Panc1 (cell line): ENCODE measurements at regions not wholly inside any gene's neighbourhood (a gene's known extent, or its start where the extent isn't known, plus 50 kb on each side); places are given as distances from the start of the nearest gene placed in this dataset.

ENCODE experiments used
- ATAC-seq: fragments of 200-7000 bp; cut with Tn5 transposase; 2 replicates; pipeline ENCODE4 v1.9.1; 2020; ENCODE audit warnings: mild to moderate bottlenecking, moderate library complexity
- BruUV-seq: library from RNA; stranded (reverse); fragments of 400-500 nt; replicated peaks from 2 replicates; lab custom pipeline; 2021; lab: Mats Ljungman, UMichigan
- CTCF ChIA-PET: fragments of 300-600 bp; sonication (Branson Sonifier 250); formaldehyde crosslinking; loops from one replicate; lab custom pipeline; 2022; ENCODE audit warnings: antibody characterized with exemption; lab: Charles Lee
- POLR2A ChIA-PET: fragments of 300-600 bp; sonication (Branson Sonifier 250); formaldehyde crosslinking; loops from one replicate; lab custom pipeline; 2022; ENCODE audit warnings: antibody characterized with exemption; lab: Charles Lee
- DNase-seq: peaks from one replicate; pipeline ENCODE4 v3.0.0-alpha.2; 2010; ENCODE audit warnings: low read depth, low spot score
- H3K27ac ChIP-seq: 2 replicates; pipeline ENCODE4 v1.5.1; 2011; ENCODE audit warnings: mild to moderate bottlenecking, low read length, inconsistent platforms
- H3K27me3 ChIP-seq: fragments of 200-500 bp; sonication (Bioruptor generic); 2 replicates; pipeline ENCODE4 v1.6.0; 2014; ENCODE audit warnings: low read length, inconsistent platforms; ENCODE audit not compliant: control insufficient read depth, insufficient read depth
- H3K36me3 ChIP-seq: fragments of 200-500 bp; sonication (Bioruptor generic); 2 replicates; pipeline ENCODE4 v1.5.1; 2014; ENCODE audit warnings: inconsistent platforms, mild to moderate bottlenecking, low read length, moderate library complexity; ENCODE audit not compliant: control insufficient read depth, insufficient read depth
- H3K4me1 ChIP-seq: 2 replicates; pipeline ENCODE4 v1.5.1; 2011; ENCODE audit warnings: inconsistent platforms, mild to moderate bottlenecking, low read length, moderate library complexity; ENCODE audit not compliant: control insufficient read depth, insufficient read depth
- H3K4me3 ChIP-seq, 2 experiments: 2 replicates each; pipeline ENCODE4 v1.5.1; 2011 to 2012; ENCODE audit warnings: low read depth in 2 of 2, low read length in 2 of 2, mild to moderate bottlenecking in 2 of 2, inconsistent platforms in 1 of 2, moderate library complexity in 1 of 2
- H3K9me3 ChIP-seq: fragments of 200-500 bp; sonication (Bioruptor generic); 2 replicates; pipeline ENCODE4 v1.5.1; 2014; ENCODE audit warnings: low read depth, mild to moderate bottlenecking, inconsistent platforms, low read length, moderate library complexity; ENCODE audit not compliant: control insufficient read depth, insufficient read depth
- CTCF ChIP-seq: fragments of 450-650 bp; IDR thresholded peaks from 2 replicates; pipeline ENCODE4 v1.5.1; 2017; ENCODE audit warnings: mild to moderate bottlenecking
- POLR2AphosphoS5 ChIP-seq: IDR thresholded peaks from 2 replicates; pipeline ENCODE4 v1.6.1; 2012; ENCODE audit warnings: mild to moderate bottlenecking, low read depth, low read length, moderate library complexity
- REST ChIP-seq, 2 experiments: IDR thresholded peaks; 2 replicates each; pipeline ENCODE4 v1.6.1; 2011 to 2012; ENCODE audit warnings: low read depth in 2 of 2, control low read depth in 1 of 2, low read length in 1 of 2, mild to moderate bottlenecking in 1 of 2, moderate library complexity in 1 of 2; ENCODE audit not compliant: insufficient read depth in 1 of 2
- SIN3A ChIP-seq: IDR thresholded peaks from 2 replicates; pipeline ENCODE4 v1.6.1; 2012; ENCODE audit warnings: low read depth, mild to moderate bottlenecking, low read length, moderate library complexity, borderline replicate concordance; ENCODE audit not compliant: insufficient read depth
- TCF7L2 ChIP-seq: IDR thresholded peaks from 2 replicates; pipeline ENCODE4 v1.6.1; 2011; ENCODE audit warnings: mild to moderate bottlenecking, low read depth, low read length, inconsistent platforms
- in situ Hi-C: cut with HindIII; loops from 2 replicates; pipeline ENCODE4 v1.10.0; 2016; ENCODE audit warnings: low sequenced_read_pairs, low pct_unique_long_range_greater_than_20kb
- intact Hi-C: fragments of 100-400 bp; cut with micrococcal nuclease; formaldehyde crosslinking; loops from one replicate; pipeline ENCODE4 v1.10.0; 2022; ENCODE audit not compliant: unreplicated experiment

- BruUV-seq: no TSS peak
- in situ Hi-C loops: no loop called here
- no peaks in the 10 kb centered on the region for H3K36me3 ChIP-seq
Observed at GRCh38 chr6:139920027-139920775, 545.8 kb upstream of the CITED2 start.

More at GRCh38 chr6:139920027-139920775, 545.8 kb upstream of the CITED2 start:
- ChIA-PET POLR2A (no interaction called here), CTCF (no interaction called here)
- Histone ChIP-seq H3K27me3 (no peaks in the 10 kb centered on the region), H3K27ac (peak overlapping the region; percentile 29; the same call in 1 of the 2 replicates), H3K4me1 (no peaks in the 10 kb centered on the region), H3K9me3 (peaks cover under 1% of the 10 kb centered on the region; the same call in 1 of the 2 replicates), H3K4me3 (no peak overlapping the region)
- intact Hi-C loops: no loop called here
- TF ChIP-seq TCF7L2: no peak
- no peak for TF ChIP-seq REST (IDR thresholded peaks at IDR 0.05; ENCODE audit: insufficient read depth in 1 of 2, low read depth in 2 of 2, low read length in 1 of 2)
- TF ChIP-seq CTCF: no peak
- no peak for TF ChIP-seq SIN3A
- no peak for TF ChIP-seq POLR2AphosphoS5
- DNase-seq (no peak), ATAC-seq (no peak)
